Keratinocyte (primary cell): ENCODE measurements at regions not wholly inside any gene's neighbourhood (a gene's known extent, or its start where the extent isn't known, plus 50 kb on each side); places are given as distances from the start of the nearest gene placed in this dataset.

Source experiments
- DNase-seq: peaks from one replicate; pipeline ENCODE4 v3.0.0-alpha.2; 2011; ENCODE audit warnings: low read depth, missing footprints, low spot score
- FAIRE-seq: peaks from 2 replicates; lab custom pipeline; 2011; peaks lifted over from hg19 to GRCh38; lab: Jason Lieb, UNC
- H2AFZ ChIP-seq: 2 replicates; pipeline ENCODE4 v1.6.0; 2012; ENCODE audit warnings: low read length, control low read depth, inconsistent platforms; ENCODE audit not compliant: control insufficient read depth
- H3K27ac ChIP-seq: 2 replicates; pipeline ENCODE4 v1.5.1; 2011; ENCODE audit warnings: low read length; ENCODE audit not compliant: control insufficient read depth, insufficient read depth
- H3K27me3 ChIP-seq: 3 replicates; pipeline ENCODE4 v1.6.0; 2011; ENCODE audit warnings: low read length; ENCODE audit not compliant: control insufficient read depth, insufficient read depth; ENCODE audit errors: extremely low read depth
- H3K36me3 ChIP-seq, 2 experiments: 2 replicates in 1 of 2; 3 replicates in 1 of 2; pipeline ENCODE4 v1.5.1; 2011; ENCODE audit warnings: low read length in 2 of 2, mild to moderate bottlenecking in 1 of 2; ENCODE audit not compliant: control insufficient read depth in 2 of 2, insufficient read depth in 2 of 2; ENCODE audit errors: extremely low read depth in 1 of 2
- H3K4me1 ChIP-seq: 3 replicates; pipeline ENCODE4 v1.5.1; 2011; ENCODE audit warnings: low read length; ENCODE audit not compliant: control insufficient read depth, insufficient read depth; ENCODE audit errors: extremely low read depth
- H3K4me2 ChIP-seq: 3 replicates; pipeline ENCODE4 v1.6.0; 2011; ENCODE audit warnings: low read depth, low read length; ENCODE audit not compliant: control insufficient read depth, insufficient read depth; ENCODE audit errors: extremely low read depth
- H3K4me3 ChIP-seq, 3 experiments: fragments of 200-600 bp in 1 of 3; sonication (generic) in 1 of 3; 2 replicates in 2 of 3; 3 replicates in 1 of 3; pipeline ENCODE4 v1.5.1; 2011 to 2016; ENCODE audit warnings: low read length in 3 of 3, mild to moderate bottlenecking in 3 of 3, control low read depth in 2 of 3, inconsistent platforms in 1 of 3, low read depth in 1 of 3, mixed read lengths in 1 of 3, mixed run types in 1 of 3, moderate library complexity in 1 of 3; ENCODE audit not compliant: control insufficient read depth in 2 of 3, insufficient read depth in 2 of 3; ENCODE audit errors: extremely low read depth in 1 of 3
- H3K79me2 ChIP-seq: 2 replicates; pipeline ENCODE4 v1.6.0; 2012; ENCODE audit warnings: low read length; ENCODE audit not compliant: control insufficient read depth, insufficient read depth
- H3K9ac ChIP-seq: 3 replicates; pipeline ENCODE4 v1.6.0; 2011; ENCODE audit warnings: low read length; ENCODE audit not compliant: control insufficient read depth, insufficient read depth; ENCODE audit errors: extremely low read depth
- H3K9me1 ChIP-seq: 3 replicates; pipeline ENCODE4 v1.6.0; 2011; ENCODE audit warnings: low read length; ENCODE audit not compliant: control insufficient read depth, insufficient read depth; ENCODE audit errors: extremely low read depth
- H3K9me3 ChIP-seq: 2 replicates; pipeline ENCODE4 v1.5.1; 2012; ENCODE audit warnings: low read depth, low read length; ENCODE audit not compliant: control insufficient read depth
- H4K20me1 ChIP-seq: 3 replicates; pipeline ENCODE4 v1.6.0; 2011; ENCODE audit warnings: low read length; ENCODE audit not compliant: control insufficient read depth, insufficient read depth; ENCODE audit errors: extremely low read depth
- CTCF ChIP-seq, 3 experiments: IDR thresholded peaks in 1 of 3; conservative IDR thresholded peaks in 1 of 3; optimal IDR thresholded peaks in 1 of 3; 2 replicates in 2 of 3; 3 replicates in 1 of 3; pipeline versions ENCODE3 to v1.5.1; 2011; ENCODE audit warnings: low read length in 3 of 3, mild to moderate bottlenecking in 3 of 3, moderate library complexity in 2 of 3, control low read depth in 1 of 3, inconsistent platforms in 1 of 3; ENCODE audit not compliant: insufficient read depth in 2 of 3; ENCODE audit errors: extremely low read depth in 1 of 3
- EZH2 ChIP-seq: IDR thresholded peaks from one replicate; pipeline ENCODE4 v1.6.1; 2012; ENCODE audit warnings: inconsistent platforms, mild to moderate bottlenecking, low read length, moderate library complexity
- dilution Hi-C: fragments of 300-500 bp; cut with MboI; formaldehyde crosslinking; loops from one replicate; pipeline ENCODE4 v1.7.0; 2020; ENCODE audit warnings: low sequenced_read_pairs; ENCODE audit not compliant: extremely low pct_ligation_motif_present

GRCh38 chr17:68807998-68808772 lies 147.0 kb downstream of the ABCA8 start:
- Histone ChIP-seq H3K36me3 (no peaks in the 10 kb centered on the region), H3K9ac (no peak overlapping the region), H3K4me1 (no peaks in the 10 kb centered on the region), H2AFZ (no peak overlapping the region), H4K20me1 (no peaks in the 10 kb centered on the region), H3K4me3 (no peak overlapping the region), H3K9me1 (no peaks in the 10 kb centered on the region), H3K4me2 (no peak overlapping the region), H3K27me3 (no peaks in the 10 kb centered on the region), H3K9me3 (no peaks in the 10 kb centered on the region), H3K27ac (no peak overlapping the region), H3K79me2 (no peaks in the 10 kb centered on the region)
- dilution Hi-C loops, result no loop called here
- no peak for FAIRE-seq
- no peak for TF ChIP-seq EZH2
- TF ChIP-seq CTCF (optimal IDR thresholded peaks at IDR 0.05 in 1 of 3, IDR thresholded peaks at IDR 0.05 in 1 of 3, conservative IDR thresholded peaks at IDR 0.05 in 1 of 3; ENCODE audit: extremely low read depth in 1 of 3, insufficient read depth in 2 of 3, low read length in 3 of 3), result no peak
- DNase-seq, result no peak

GRCh38 chr17:68805609-68806008 lies 149.6 kb downstream of the ABCA8 start:
- Histone ChIP-seq H3K4me2 (no peak overlapping the region), H3K9ac (no peak overlapping the region), H3K79me2 (no peaks in the 10 kb centered on the region), H4K20me1 (no peaks in the 10 kb centered on the region), H3K36me3 (no peaks in the 10 kb centered on the region), H3K27ac (no peak overlapping the region), H3K27me3 (no peaks in the 10 kb centered on the region), H3K9me1 (no peaks in the 10 kb centered on the region), H2AFZ (no peak overlapping the region), H3K9me3 (no peaks in the 10 kb centered on the region), H3K4me1 (no peaks in the 10 kb centered on the region), H3K4me3 (no peak overlapping the region)
- FAIRE-seq (no peak), DNase-seq (no peak)
- no peak for TF ChIP-seq CTCF (optimal IDR thresholded peaks at IDR 0.05 in 1 of 3, IDR thresholded peaks at IDR 0.05 in 1 of 3, conservative IDR thresholded peaks at IDR 0.05 in 1 of 3; ENCODE audit: extremely low read depth in 1 of 3, insufficient read depth in 2 of 3, low read length in 3 of 3)
- TF ChIP-seq EZH2, result no peak
- dilution Hi-C loops, result no loop called here
